SHP77 (cell line): ENCODE measurements at regions not wholly inside any gene's neighbourhood (a gene's known extent, or its start where the extent isn't known, plus 50 kb on each side); places are given as distances from the start of the nearest gene placed in this dataset.
A peak's percentile ranks its signal among the peaks of the same experiment; 100 is the strongest.
"Not testable (repeated sequence)": the region's sequence is repeated elsewhere in the genome, so short reads cannot be mapped to it uniquely, and the experiment has no call there.

Experiments
- DNase-seq, 2 experiments: peaks; one replicate each; lab custom pipeline; 2025; lab: John Stamatoyannopoulos, UW

- DNase-seq = no peak
Measured at GRCh38 chr20:56724241-56724757, 95.2 kb downstream of the TFAP2C start.

- DNase-seq = no peak
Measured at GRCh38 chr20:56730003-56730402, 100.9 kb downstream of the TFAP2C start.

- DNase-seq = no peak
Measured at GRCh38 chr20:56730996-56731395, 101.9 kb downstream of the TFAP2C start.

- no peak for DNase-seq
Measured at GRCh38 chr20:56731476-56731875, 102.4 kb downstream of the TFAP2C start.

GRCh38 chr20:56733967-56734366 is 104.9 kb downstream of the TFAP2C start:
- DNase-seq = no peak

- no peak for DNase-seq
Measured at GRCh38 chr20:56735084-56735642, 106.1 kb downstream of the TFAP2C start.

GRCh38 chr20:56736285-56736857 is 107.3 kb downstream of the TFAP2C start:
- DNase-seq = no peak

GRCh38 chr20:56744325-56744821 is 115.3 kb downstream of the TFAP2C start:
- DNase-seq = not testable (repeated sequence)

GRCh38 chr20:56748476-56749377 is 119.6 kb downstream of the TFAP2C start:
- no peak for DNase-seq

- DNase-seq = peak in 1 of 2 experiments; percentile 10
Measured at GRCh38 chr20:56750430-56750829, 121.3 kb downstream of the TFAP2C start.

GRCh38 chr20:56752274-56752673 is 123.2 kb downstream of the TFAP2C start:
- no peak for DNase-seq

GRCh38 chr20:56755201-56755600 is 126.1 kb downstream of the TFAP2C start:
- DNase-seq = no peak

GRCh38 chr20:56756658-56757057 is 127.6 kb downstream of the TFAP2C start:
- not testable (repeated sequence) for DNase-seq

GRCh38 chr20:56758706-56759105 is 129.6 kb downstream of the TFAP2C start:
- DNase-seq = no peak

- no peak for DNase-seq
Measured at GRCh38 chr20:56759741-56760278, 130.7 kb downstream of the TFAP2C start.

GRCh38 chr20:56760610-56761009 is 131.5 kb downstream of the TFAP2C start:
- no peak for DNase-seq

- no peak for DNase-seq
Measured at GRCh38 chr20:56761393-56761792, 132.3 kb downstream of the TFAP2C start.

- DNase-seq = no peak
Measured at GRCh38 chr20:56762401-56762800, 133.3 kb downstream of the TFAP2C start.

- no peak for DNase-seq
Measured at GRCh38 chr20:56762829-56763228, 133.7 kb downstream of the TFAP2C start.

- no peak for DNase-seq
Measured at GRCh38 chr20:56764671-56765070, 135.6 kb downstream of the TFAP2C start.

GRCh38 chr20:56765172-56766073 is 136.3 kb downstream of the TFAP2C start:
- no peak for DNase-seq
